H1 (cell line): ENCODE measurements at regions not wholly inside any gene's neighbourhood (a gene's known extent, or its start where the extent isn't known, plus 50 kb on each side); places are given as distances from the start of the nearest gene placed in this dataset.
"Not testable (repeated sequence)": the region's sequence is repeated elsewhere in the genome, so short reads cannot be mapped to it uniquely, and the experiment has no call there.

Experiments used
- CTCF ChIA-PET: fragments of 300-600 bp; sonication (Branson Sonifier 250); formaldehyde crosslinking; loops from one replicate; lab custom pipeline; 2021; ENCODE audit not compliant: partially characterized antibody; lab: Charles Lee
- POLR2A ChIA-PET: fragments of 300-600 bp; sonication (Branson Sonifier 250); formaldehyde crosslinking; loops from one replicate; lab custom pipeline; 2021; ENCODE audit warnings: inconsistent platforms; ENCODE audit not compliant: partially characterized antibody; lab: Charles Lee
- DNase-seq, 2 experiments: peaks; one replicate each; pipeline versions ENCODE4 v3.0.0 to v3.0.0-alpha.2; 2010 to 2022; ENCODE audit warnings: low spot score in 2 of 2, low read depth in 1 of 2, mixed read lengths in 1 of 2
- FAIRE-seq: peaks from 2 replicates; lab custom pipeline; 2011; peaks lifted over from hg19 to GRCh38; lab: Jason Lieb, UNC
- H2AFZ ChIP-seq: 2 replicates; pipeline ENCODE4 v1.8.1; 2012; ENCODE audit warnings: low read length, inconsistent platforms
- H2AK5ac ChIP-seq: 2 replicates; pipeline ENCODE4 v1.6.1; 2013; ENCODE audit warnings: low read depth, low read length
- H2BK120ac ChIP-seq: replicated peaks from 2 replicates; pipeline ENCODE3; 2013; ENCODE audit warnings: low read depth, low read length, inconsistent platforms
- H2BK12ac ChIP-seq: 2 replicates; pipeline ENCODE4 v1.6.1; 2013; ENCODE audit warnings: low read depth, low read length
- H2BK15ac ChIP-seq: 2 replicates; pipeline ENCODE4 v1.6.1; 2013; ENCODE audit warnings: low read length
- H2BK20ac ChIP-seq: 2 replicates; pipeline ENCODE4 v1.6.1; 2013; ENCODE audit warnings: low read length
- H2BK5ac ChIP-seq: 2 replicates; pipeline ENCODE4 v1.6.1; 2013; ENCODE audit warnings: low read depth, low read length
- H3K14ac ChIP-seq: 2 replicates; pipeline ENCODE4 v1.6.1; 2013; ENCODE audit warnings: inconsistent platforms; ENCODE audit not compliant: insufficient read length
- H3K18ac ChIP-seq: 2 replicates; pipeline ENCODE4 v1.6.1; 2013; ENCODE audit warnings: low read length; ENCODE audit errors: extremely low read depth
- H3K23ac ChIP-seq: 2 replicates; pipeline ENCODE4 v1.6.1; 2013; ENCODE audit warnings: inconsistent platforms; ENCODE audit not compliant: insufficient read length
- H3K23me2 ChIP-seq: 2 replicates; pipeline ENCODE4 v1.6.1; 2013; ENCODE audit warnings: low read depth, low read length
- H3K27ac ChIP-seq: 2 replicates; pipeline ENCODE4 v1.6.1; 2011; ENCODE audit warnings: low read depth, low read length, inconsistent platforms
- H3K27me3 ChIP-seq, 4 experiments: replicated peaks in 1 of 4; 1 replicate in 1 of 4; 2 replicates in 3 of 4; pipeline versions ENCODE4 v1.6.1 to v1.8.1; 2011 to 2013; ENCODE audit warnings: low read length in 3 of 4, mild to moderate bottlenecking in 3 of 4, inconsistent platforms in 2 of 4, mixed read lengths in 2 of 4, moderate library complexity in 1 of 4; ENCODE audit not compliant: control insufficient read depth in 3 of 4, insufficient read depth in 3 of 4; ENCODE audit errors: extremely low read depth in 1 of 4
- H3K36me3 ChIP-seq, 4 experiments: 2 replicates each; pipeline versions ENCODE4 v1.6.1 to v1.8.1; 2011 to 2013; ENCODE audit warnings: mild to moderate bottlenecking in 4 of 4, low read length in 3 of 4, moderate library complexity in 2 of 4, control low read depth in 1 of 4, inconsistent platforms in 1 of 4; ENCODE audit not compliant: insufficient read depth in 4 of 4, control insufficient read depth in 2 of 4
- H3K4ac ChIP-seq: replicated peaks from 2 replicates; pipeline ENCODE3; 2013; ENCODE audit warnings: low read length, low read depth, mixed read lengths, inconsistent platforms; ENCODE audit not compliant: insufficient read length
- H3K4me1 ChIP-seq, 4 experiments: replicated peaks in 1 of 4; 1 replicate in 1 of 4; 2 replicates in 3 of 4; pipeline versions ENCODE4 v1.6.1 to v1.8.1; 2011 to 2013; ENCODE audit warnings: low read length in 3 of 4, inconsistent platforms in 2 of 4, mixed read lengths in 1 of 4; ENCODE audit not compliant: insufficient read depth in 4 of 4, control insufficient read depth in 3 of 4
- H3K4me2 ChIP-seq, 2 experiments: 2 replicates each; pipeline versions ENCODE4 v1.6.1 to v1.8.1; 2011 to 2013; ENCODE audit warnings: low read depth in 2 of 2, low read length in 2 of 2, control low read depth in 1 of 2, inconsistent platforms in 1 of 2, mild to moderate bottlenecking in 1 of 2; ENCODE audit not compliant: insufficient read depth in 1 of 2
- H3K4me3 ChIP-seq, 4 experiments: fragments of 200-600, 300-600 bp in 1 of 4; sonication (generic), shearing (Covaris generic), sonication (Bioruptor Twin) in 1 of 4; 2 replicates each; pipeline versions ENCODE4 v1.5.1 to v1.8.1; 2011 to 2016; ENCODE audit warnings: low read length in 4 of 4, low read depth in 3 of 4, control low read depth in 2 of 4, inconsistent platforms in 2 of 4, mild to moderate bottlenecking in 2 of 4, mixed read lengths in 1 of 4, moderate library complexity in 1 of 4; ENCODE audit not compliant: insufficient read depth in 2 of 4; ENCODE audit errors: extremely low read depth in 1 of 4
- H3K56ac ChIP-seq: replicated peaks from 2 replicates; pipeline ENCODE3; 2013; ENCODE audit warnings: low read depth, mild to moderate bottlenecking, mixed read lengths, low read length, inconsistent platforms; ENCODE audit not compliant: insufficient read length
- H3K79me1 ChIP-seq: 2 replicates; pipeline ENCODE4 v1.6.1; 2013; ENCODE audit warnings: low read depth, low read length, control low read depth
- H3K79me2 ChIP-seq, 2 experiments: 2 replicates each; pipeline versions ENCODE4 v1.6.1 to v1.8.1; 2012 to 2013; ENCODE audit warnings: low read length in 2 of 2, mild to moderate bottlenecking in 2 of 2, inconsistent platforms in 1 of 2; ENCODE audit not compliant: insufficient read depth in 2 of 2, control insufficient read depth in 1 of 2
- H3K9ac ChIP-seq, 4 experiments: replicated peaks in 1 of 4; 1 replicate in 1 of 4; 2 replicates in 3 of 4; pipeline versions ENCODE4 v1.6.1 to v1.8.1; 2011 to 2013; ENCODE audit warnings: low read depth in 3 of 4, low read length in 3 of 4, control low read depth in 2 of 4, mild to moderate bottlenecking in 2 of 4, moderate library complexity in 2 of 4, inconsistent platforms in 1 of 4; ENCODE audit errors: extremely low read depth in 1 of 4
- H3K9me3 ChIP-seq, 2 experiments: 2 replicates each; pipeline versions ENCODE4 v1.6.1 to v1.8.1; 2012 to 2013; ENCODE audit warnings: mild to moderate bottlenecking in 2 of 2, moderate library complexity in 2 of 2, control low read depth in 1 of 2, inconsistent platforms in 1 of 2, low read depth in 1 of 2, low read length in 1 of 2, mixed read lengths in 1 of 2; ENCODE audit not compliant: insufficient read depth in 2 of 2
- H4K20me1 ChIP-seq, 2 experiments: replicated peaks in 1 of 2; 2 replicates each; pipeline versions ENCODE3 to v1.8.1; 2011 to 2013; ENCODE audit warnings: inconsistent platforms in 2 of 2, low read length in 2 of 2, mild to moderate bottlenecking in 1 of 2; ENCODE audit not compliant: insufficient read depth in 2 of 2, control insufficient read depth in 1 of 2
- H4K5ac ChIP-seq: 2 replicates; pipeline ENCODE4 v1.6.1; 2013; ENCODE audit warnings: low read length, low read depth, mixed read lengths, inconsistent platforms; ENCODE audit not compliant: insufficient read length
- H4K8ac ChIP-seq: 2 replicates; pipeline ENCODE4 v1.8.0; 2013; ENCODE audit warnings: mild to moderate bottlenecking, moderate library complexity, low read length, inconsistent platforms; ENCODE audit not compliant: insufficient read depth; ENCODE audit errors: extremely low read depth
- H4K91ac ChIP-seq: replicated peaks from 2 replicates; pipeline ENCODE3; 2013; ENCODE audit warnings: low read length, mixed read lengths, inconsistent platforms; ENCODE audit not compliant: insufficient read length
- WGBS, 2 experiments: shearing (Covaris generic) in 1 of 2; methylation state at CpG; one replicate each; pipeline versions ENCODE4 v1.1.6 to v1.1.7; 2013 to 2015; ENCODE audit warnings: low lambda C conversion rate in 2 of 2, mixed read lengths in 2 of 2, inconsistent platforms in 1 of 2, low coverage in 1 of 2, missing lambda C conversion rate in 1 of 2; ENCODE audit not compliant: insufficient replicate concordance in 2 of 2, insufficient coverage in 1 of 2, insufficient read length in 1 of 2; ENCODE audit errors: extremely low coverage in 1 of 2, missing lambda C conversion rate in 1 of 2; 5-methylcytosine and 5-hydroxymethylcytosine counted together

DNA sequence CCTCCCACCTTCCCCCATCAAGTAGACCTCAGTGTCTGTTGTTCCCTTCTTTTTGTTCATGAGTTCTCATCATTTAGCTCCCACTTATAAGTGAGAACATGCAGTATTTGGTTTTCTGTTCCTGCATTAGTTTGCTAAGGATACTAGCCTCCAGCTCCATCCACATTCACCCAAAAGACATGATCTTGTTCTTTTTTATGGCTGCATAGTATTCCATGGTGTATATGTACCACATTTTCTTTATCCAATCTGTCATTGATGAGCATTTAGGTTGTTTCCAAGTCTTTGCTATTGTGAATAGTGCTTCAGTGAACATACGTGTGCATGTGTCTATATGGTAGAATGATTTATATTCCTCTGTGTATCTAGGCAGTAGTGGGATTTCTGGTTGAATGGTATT lies 306.5 kb downstream of the SFMBT2 start:
- H3K56ac ChIP-seq, FAIRE-seq, DNase-seq, H2AFZ ChIP-seq, H4K20me1 ChIP-seq, H3K4ac ChIP-seq, H4K8ac ChIP-seq, H4K91ac ChIP-seq, H2AK5ac ChIP-seq, POLR2A ChIA-PET, H2BK5ac ChIP-seq, H3K27ac ChIP-seq, H2BK20ac ChIP-seq, H2BK120ac ChIP-seq, H2BK15ac ChIP-seq, H3K18ac ChIP-seq, H3K9ac ChIP-seq, H3K4me3 ChIP-seq, H4K5ac ChIP-seq, H3K23ac ChIP-seq, H3K27me3 ChIP-seq, H3K79me2 ChIP-seq, H3K36me3 ChIP-seq, H3K4me2 ChIP-seq, H3K4me1 ChIP-seq, H2BK12ac ChIP-seq, H3K14ac ChIP-seq, H3K9me3 ChIP-seq, H3K79me1 ChIP-seq, H3K23me2 ChIP-seq: not testable (repeated sequence)
- 94% methylated on average over 1 of the region's 1 CpG; no CpG with 5 or more reads in 1 of the 2 experiments for WGBS, 2 experiments
- CTCF ChIA-PET = interaction anchor here (1.5 kb wide), 1 partner anchor 49 kb away, joined by 3 read pairs; no protein-coding TSS in a partner anchor
